Adrenal gland (tissue), 5 donors: ENCODE measurements at regions not wholly inside any gene's neighbourhood (a gene's known extent, or its start where the extent isn't known, plus 50 kb on each side); places are given as distances from the start of the nearest gene placed in this dataset.

Source experiments
- POLR2A ChIP-seq, 2 donors: fragments of 450-650 bp; IDR thresholded peaks; one replicate each; pipeline ENCODE4 v1.6.1; 2017; ENCODE audit warnings: antibody characterized with exemption in 2 of 2, mild to moderate bottlenecking in 2 of 2, moderate library complexity in 1 of 2
- TF ChIP-seq, protein P1 (sequence below), 6 experiments: fragments of 450-650 bp in 4 of 6; fragments of 200-600 bp in 2 of 6; sonication (generic) in 1 of 6; IDR thresholded peaks; 1 replicate in 5 of 6; 2 replicates in 1 of 6; pipeline versions ENCODE4 v1.5.1 to v1.8.0; 2016 to 2021; ENCODE audit warnings: antibody characterized with exemption in 6 of 6, mild to moderate bottlenecking in 2 of 6, moderate library complexity in 1 of 6
- donor health status: DM: no; HTN: no; CAD: no.

DNA sequence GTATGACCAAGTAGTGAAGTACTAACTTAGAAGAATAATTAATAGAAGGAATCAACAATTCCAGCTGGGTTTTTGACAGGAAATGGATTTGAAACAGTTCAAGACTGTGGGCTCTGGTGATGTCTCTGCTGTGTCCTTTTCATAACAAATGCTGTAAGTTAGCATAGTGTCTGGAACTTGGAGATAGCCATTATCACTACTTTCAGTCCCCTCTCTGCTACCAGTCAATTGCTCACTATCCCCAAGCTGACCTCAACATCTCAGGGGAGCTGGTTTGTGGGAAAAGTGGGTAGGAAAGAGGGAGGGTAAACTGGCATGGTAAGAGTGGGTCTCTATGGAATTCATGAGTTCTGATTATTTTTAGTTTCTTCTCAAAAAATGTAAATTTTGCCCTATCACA is 231.4 kb upstream of the MID1 start:
- no peak for TF ChIP-seq POLR2A (IDR thresholded peaks at IDR 0.05)
- TF ChIP-seq, protein P1, sequence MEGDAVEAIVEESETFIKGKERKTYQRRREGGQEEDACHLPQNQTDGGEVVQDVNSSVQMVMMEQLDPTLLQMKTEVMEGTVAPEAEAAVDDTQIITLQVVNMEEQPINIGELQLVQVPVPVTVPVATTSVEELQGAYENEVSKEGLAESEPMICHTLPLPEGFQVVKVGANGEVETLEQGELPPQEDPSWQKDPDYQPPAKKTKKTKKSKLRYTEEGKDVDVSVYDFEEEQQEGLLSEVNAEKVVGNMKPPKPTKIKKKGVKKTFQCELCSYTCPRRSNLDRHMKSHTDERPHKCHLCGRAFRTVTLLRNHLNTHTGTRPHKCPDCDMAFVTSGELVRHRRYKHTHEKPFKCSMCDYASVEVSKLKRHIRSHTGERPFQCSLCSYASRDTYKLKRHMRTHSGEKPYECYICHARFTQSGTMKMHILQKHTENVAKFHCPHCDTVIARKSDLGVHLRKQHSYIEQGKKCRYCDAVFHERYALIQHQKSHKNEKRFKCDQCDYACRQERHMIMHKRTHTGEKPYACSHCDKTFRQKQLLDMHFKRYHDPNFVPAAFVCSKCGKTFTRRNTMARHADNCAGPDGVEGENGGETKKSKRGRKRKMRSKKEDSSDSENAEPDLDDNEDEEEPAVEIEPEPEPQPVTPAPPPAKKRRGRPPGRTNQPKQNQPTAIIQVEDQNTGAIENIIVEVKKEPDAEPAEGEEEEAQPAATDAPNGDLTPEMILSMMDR (IDR thresholded peaks at IDR 0.05): no peak
